Tibial artery (tissue), 4 donors: ENCODE measurements at regions not wholly inside any gene's neighbourhood (a gene's known extent, or its start where the extent isn't known, plus 50 kb on each side); places are given as distances from the start of the nearest gene placed in this dataset.

Experiments used
- DNase-seq, 2 donors: peaks; one replicate each; pipeline ENCODE4 v3.0.0-alpha.2; 2019
- H3K27ac ChIP-seq, 2 donors: fragments of 200-600 bp; sonication (generic) in 1 of 2; 1 replicate in 1 of 2; 2 replicates in 1 of 2; pipeline ENCODE4 v1.5.1; 2018 to 2019; ENCODE audit warnings: mild to moderate bottlenecking in 1 of 2
- H3K27me3 ChIP-seq, 2 donors: fragments of 200-600 bp; sonication (generic) in 1 of 2; one replicate each; pipeline versions ENCODE4 v1.5.1 to v1.6.0; 2016 to 2019
- H3K36me3 ChIP-seq, 3 donors: fragments of 200-600 bp; sonication (generic) in 2 of 3; one replicate each; pipeline ENCODE4 v1.5.1; 2016 to 2019; ENCODE audit warnings: mild to moderate bottlenecking in 2 of 3
- H3K4me1 ChIP-seq, 4 donors: fragments of 200-600 bp; sonication (generic) in 2 of 4; 1 replicate in 3 of 4; 2 replicates in 1 of 4; pipeline ENCODE4 v1.5.1; 2016 to 2019
- H3K4me3 ChIP-seq, 2 donors: fragments of 200-600 bp; sonication (generic) in 1 of 2; 1 replicate in 1 of 2; 2 replicates in 1 of 2; pipeline ENCODE4 v1.5.1; 2018 to 2019; ENCODE audit warnings: mild to moderate bottlenecking in 2 of 2
- H3K9me3 ChIP-seq, 3 donors: fragments of 200-600 bp; sonication (generic) in 1 of 3; one replicate each; pipeline ENCODE4 v1.5.1; 2016 to 2019
- intact Hi-C: fragments of 100-400 bp; cut with DNase I; formaldehyde crosslinking; loops from one replicate; pipeline ENCODE4 v1.15.0; 2023; ENCODE audit warnings: low total_unique reads
- TF ChIP-seq, protein P1 (sequence below), 2 experiments: fragments of 200-600 bp in 1 of 2; fragments of 450-650 bp in 1 of 2; IDR thresholded peaks; one replicate each; pipeline ENCODE4 v1.5.1; 2017 to 2019; ENCODE audit warnings: antibody characterized with exemption in 2 of 2, mild to moderate bottlenecking in 1 of 2, moderate library complexity in 1 of 2

DNA sequence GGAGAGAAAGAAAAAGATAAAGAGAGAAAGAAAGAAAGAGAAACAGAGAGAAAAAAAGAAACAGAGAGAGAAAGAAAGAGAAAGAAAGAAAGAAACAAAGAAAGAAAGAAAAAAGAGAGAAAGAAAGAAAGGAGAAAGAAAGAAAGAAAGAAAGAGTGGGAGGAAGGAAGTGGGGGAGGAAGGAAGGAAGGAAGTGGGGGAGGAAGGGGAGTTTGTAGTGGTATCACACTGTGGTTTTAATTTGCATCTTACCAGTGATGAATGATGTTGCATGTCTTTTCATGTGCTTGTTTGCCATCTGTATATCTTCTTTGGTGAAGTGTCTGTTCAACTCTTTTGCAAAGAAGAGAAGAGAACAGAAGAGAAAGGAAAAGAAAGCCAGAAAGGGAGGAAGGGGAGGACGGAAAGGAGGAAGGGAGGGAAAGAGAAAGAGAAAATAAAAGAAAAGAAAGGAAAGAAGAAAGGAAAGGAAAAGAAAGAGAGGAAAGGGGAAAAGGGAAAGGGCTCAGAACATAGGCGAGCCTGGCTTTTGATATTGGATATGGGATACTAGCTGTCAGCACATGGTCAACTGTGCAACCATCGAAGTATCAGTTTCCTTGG is 79.2 kb upstream of the FRMD4A start:
- DNase-seq = no peak
- Histone ChIP-seq H3K9me3 (no peaks in the 10 kb centered on the region), H3K27me3 (peaks cover 0 to 6% of the 10 kb centered on the region in 2 donors), H3K4me3 (no peak overlapping the region), H3K36me3 (no peaks in the 10 kb centered on the region), H3K4me1 (peaks cover 0 to 10% (median 0%) of the 10 kb centered on the region in 4 donors), H3K27ac (no peak overlapping the region)
- intact Hi-C loops = no loop called here
- TF ChIP-seq, protein P1, sequence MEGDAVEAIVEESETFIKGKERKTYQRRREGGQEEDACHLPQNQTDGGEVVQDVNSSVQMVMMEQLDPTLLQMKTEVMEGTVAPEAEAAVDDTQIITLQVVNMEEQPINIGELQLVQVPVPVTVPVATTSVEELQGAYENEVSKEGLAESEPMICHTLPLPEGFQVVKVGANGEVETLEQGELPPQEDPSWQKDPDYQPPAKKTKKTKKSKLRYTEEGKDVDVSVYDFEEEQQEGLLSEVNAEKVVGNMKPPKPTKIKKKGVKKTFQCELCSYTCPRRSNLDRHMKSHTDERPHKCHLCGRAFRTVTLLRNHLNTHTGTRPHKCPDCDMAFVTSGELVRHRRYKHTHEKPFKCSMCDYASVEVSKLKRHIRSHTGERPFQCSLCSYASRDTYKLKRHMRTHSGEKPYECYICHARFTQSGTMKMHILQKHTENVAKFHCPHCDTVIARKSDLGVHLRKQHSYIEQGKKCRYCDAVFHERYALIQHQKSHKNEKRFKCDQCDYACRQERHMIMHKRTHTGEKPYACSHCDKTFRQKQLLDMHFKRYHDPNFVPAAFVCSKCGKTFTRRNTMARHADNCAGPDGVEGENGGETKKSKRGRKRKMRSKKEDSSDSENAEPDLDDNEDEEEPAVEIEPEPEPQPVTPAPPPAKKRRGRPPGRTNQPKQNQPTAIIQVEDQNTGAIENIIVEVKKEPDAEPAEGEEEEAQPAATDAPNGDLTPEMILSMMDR (IDR thresholded peaks at IDR 0.05) = no peak

DNA sequence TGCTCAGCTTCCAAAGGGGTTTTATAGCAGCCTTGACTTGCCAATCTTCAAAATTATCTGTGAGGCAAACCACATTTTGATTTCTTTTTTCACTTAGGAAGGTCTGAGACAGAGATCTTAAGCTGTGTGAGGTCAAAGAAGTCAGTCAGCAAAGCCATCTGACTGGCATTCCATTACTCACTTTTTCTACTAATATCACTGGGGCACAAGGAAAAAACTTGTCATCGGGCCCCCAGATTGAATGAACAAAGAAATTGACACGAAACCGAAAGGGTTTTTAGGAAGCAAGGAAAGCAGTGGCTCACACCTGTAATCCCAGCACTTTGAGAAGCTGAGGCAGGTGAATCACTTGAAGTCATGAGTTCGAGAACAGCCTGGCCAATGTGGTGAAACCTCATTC is 78.5 kb upstream of the FRMD4A start:
- no peaks in the 10 kb centered on the region for H3K36me3 ChIP-seq
- H3K4me1 ChIP-seq = peaks cover 0 to 18% (median 0%) of the 10 kb centered on the region in 4 donors
- peaks cover 0 to 3% of the 10 kb centered on the region in 2 donors for H3K27me3 ChIP-seq
- H3K4me3 ChIP-seq = no peak overlapping the region
- no peaks in the 10 kb centered on the region for H3K9me3 ChIP-seq
- intact Hi-C loops = no loop called here
- no peak for DNase-seq
- H3K27ac ChIP-seq = no peak overlapping the region
- TF ChIP-seq, protein P1 (IDR thresholded peaks at IDR 0.05) = no peak

DNA sequence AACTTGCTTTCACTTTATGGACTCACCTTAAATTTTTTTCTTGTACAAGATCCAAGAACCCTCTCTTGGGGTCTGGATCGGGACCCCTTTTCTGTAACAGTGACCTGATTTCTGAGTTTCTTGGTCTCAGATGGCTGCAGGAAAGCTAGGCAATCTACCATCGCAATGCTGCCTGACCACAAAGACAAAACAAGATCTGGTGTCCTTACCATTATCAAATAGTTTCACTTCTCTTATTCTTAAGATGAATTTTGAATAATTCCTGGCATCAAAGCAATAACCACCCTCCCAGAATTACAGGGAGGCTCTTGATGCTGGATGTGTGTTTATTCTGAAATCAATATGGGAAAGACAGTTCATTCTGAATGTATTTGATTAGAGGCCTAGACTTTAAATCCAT is 77.4 kb upstream of the FRMD4A start:
- no peak overlapping the region for H3K27ac ChIP-seq
- peaks cover 0 to 18% (median 0%) of the 10 kb centered on the region in 4 donors for H3K4me1 ChIP-seq
- peaks cover 0 to 3% of the 10 kb centered on the region in 2 donors for H3K27me3 ChIP-seq
- TF ChIP-seq, protein P1 (IDR thresholded peaks at IDR 0.05) = no peak
- H3K9me3 ChIP-seq = no peaks in the 10 kb centered on the region
- no peak for DNase-seq
- H3K4me3 ChIP-seq = no peak overlapping the region
- intact Hi-C loops = no loop called here
- no peaks in the 10 kb centered on the region for H3K36me3 ChIP-seq

DNA sequence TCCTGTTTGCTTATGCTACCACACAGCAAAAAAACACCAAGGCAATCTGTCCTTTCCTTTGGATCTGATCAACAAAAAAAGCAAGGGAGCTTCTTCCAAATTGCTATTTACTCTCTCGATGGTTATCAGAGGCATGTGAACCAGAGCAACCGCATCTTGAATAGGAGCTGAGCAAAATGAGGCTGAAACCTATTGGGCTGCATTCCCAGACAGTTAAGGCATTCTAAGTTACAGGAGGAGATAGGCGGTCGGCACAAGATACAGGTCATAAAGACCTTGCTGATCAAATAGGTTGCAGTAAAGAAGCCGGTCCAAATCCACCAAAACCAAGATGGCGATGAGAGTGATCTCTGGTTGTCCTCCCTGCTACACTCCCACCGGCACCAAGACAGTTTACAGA is 76.8 kb upstream of the FRMD4A start:
- Histone ChIP-seq H3K36me3 (no peaks in the 10 kb centered on the region), H3K27me3 (peaks cover 0 to 3% of the 10 kb centered on the region in 2 donors), H3K4me1 (peaks cover 0 to 18% (median 0%) of the 10 kb centered on the region in 4 donors), H3K9me3 (no peaks in the 10 kb centered on the region), H3K4me3 (no peak overlapping the region), H3K27ac (no peak overlapping the region)
- TF ChIP-seq, protein P1 (IDR thresholded peaks at IDR 0.05) = no peak
- no peak for DNase-seq
- intact Hi-C loops = no loop called here

DNA sequence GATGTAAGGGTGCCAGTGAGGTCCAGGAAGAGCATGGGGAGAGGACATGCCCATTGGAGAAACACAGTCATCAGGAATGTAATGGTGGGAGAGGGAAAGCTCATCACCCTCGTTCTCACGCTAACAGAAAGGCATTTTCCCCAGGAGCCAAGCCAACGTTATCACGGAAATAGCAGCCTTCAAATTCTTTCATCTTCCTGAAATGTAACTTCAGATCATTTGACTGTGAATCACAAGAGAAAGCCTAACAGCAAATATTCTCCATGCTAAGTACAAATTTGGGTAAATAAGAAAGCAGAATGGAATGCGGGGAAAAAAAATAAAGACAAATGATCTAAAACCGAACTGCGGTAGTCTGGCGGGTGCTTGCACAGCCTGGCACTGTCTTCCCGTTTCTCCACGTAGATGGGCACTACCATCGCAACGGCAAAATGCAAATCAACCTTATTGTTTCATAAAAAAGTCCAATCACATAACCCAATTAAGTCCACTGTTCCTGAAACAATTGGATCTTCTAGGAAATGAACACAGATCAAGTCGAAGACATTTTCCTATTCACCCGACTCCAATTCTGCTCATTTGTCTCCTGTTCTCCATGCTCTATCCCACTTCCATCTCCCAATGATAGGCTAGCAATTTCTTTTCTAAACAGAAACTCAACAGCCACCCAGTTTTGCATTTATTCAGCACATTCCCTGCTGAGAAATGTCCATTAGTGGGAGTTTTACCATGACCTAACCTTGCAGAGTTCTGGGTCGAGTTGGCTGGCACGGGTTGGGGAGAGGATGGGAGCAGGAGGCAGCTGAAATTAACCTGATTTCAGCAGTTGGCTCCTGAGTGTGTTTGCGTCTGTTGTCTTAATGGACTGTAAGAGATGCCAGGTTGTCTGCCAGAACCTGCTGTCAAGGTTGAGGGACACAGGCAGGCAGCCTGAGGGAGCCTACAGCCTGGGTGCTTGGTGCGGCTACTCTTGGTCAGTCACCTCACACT is 74.6 kb upstream of the FRMD4A start:
- H3K27me3 ChIP-seq = peaks cover 0 to 3% of the 10 kb centered on the region in 2 donors
- peak overlapping the region; percentile 13 to 32 for H3K4me3 ChIP-seq
- intact Hi-C loops = no loop called here
- H3K36me3 ChIP-seq = no peaks in the 10 kb centered on the region
- no peak for DNase-seq
- H3K4me1 ChIP-seq = peaks cover 0 to 18% (median 0%) of the 10 kb centered on the region in 4 donors
- no peaks in the 10 kb centered on the region for H3K9me3 ChIP-seq
- TF ChIP-seq, protein P1 (IDR thresholded peaks at IDR 0.05) = no peak
- H3K27ac ChIP-seq = peak overlapping the region in 1 of 2 donors; percentile 25
